GM12878 (cell line): ENCODE measurements at regions not wholly inside any gene's neighbourhood (a gene's known extent, or its start where the extent isn't known, plus 50 kb on each side); places are given as distances from the start of the nearest gene placed in this dataset.

Experiments
- FOXM1 ChIP-seq: IDR thresholded peaks from 2 replicates; pipeline ENCODE4 v1.6.1; 2012; ENCODE audit warnings: low read depth, mild to moderate bottlenecking, inconsistent platforms, low read length, moderate library complexity
- HDAC6 ChIP-seq: fragments of 200-600 bp; sonication (generic); IDR thresholded peaks from one replicate; pipeline ENCODE4 v1.8.0; 2017; ENCODE audit warnings: antibody characterized with exemption; ENCODE audit not compliant: unreplicated experiment
- KAT2A ChIP-seq: conservative IDR thresholded peaks from 2 replicates; pipeline ENCODE4 v1.6.1; 2011; ENCODE audit warnings: low read depth, low read length; ENCODE audit not compliant: control insufficient read depth
- POLR2A ChIP-seq: IDR thresholded peaks from 2 replicates; pipeline ENCODE4 v1.6.1; 2011; ENCODE audit warnings: low read depth, mild to moderate bottlenecking, low read length
- TF ChIP-seq, protein P1 (sequence below): IDR thresholded peaks from 2 replicates; pipeline ENCODE4 v1.6.1; 2011; ENCODE audit warnings: mild to moderate bottlenecking, low read depth, low read length, moderate library complexity; ENCODE audit not compliant: insufficient replicate concordance
- TF ChIP-seq, protein P2 (sequence below), 3 experiments: IDR thresholded peaks in 2 of 3; conservative IDR thresholded peaks in 1 of 3; 2 replicates each; pipeline ENCODE4 v1.5.1; 2011; ENCODE audit warnings: low read depth in 3 of 3, low read length in 3 of 3, mild to moderate bottlenecking in 3 of 3, control low read depth in 2 of 3, moderate library complexity in 2 of 3, inconsistent platforms in 1 of 3, mixed read lengths in 1 of 3; ENCODE audit not compliant: control insufficient read depth in 2 of 3, insufficient read depth in 1 of 3; ENCODE audit errors: extremely low read depth in 1 of 3
- TF ChIP-seq, protein P3 (sequence below): IDR thresholded peaks from 2 replicates; pipeline ENCODE4 v1.6.1; 2011; ENCODE audit warnings: low read depth, low read length, improper control_type of control experiment, borderline replicate concordance

DNA sequence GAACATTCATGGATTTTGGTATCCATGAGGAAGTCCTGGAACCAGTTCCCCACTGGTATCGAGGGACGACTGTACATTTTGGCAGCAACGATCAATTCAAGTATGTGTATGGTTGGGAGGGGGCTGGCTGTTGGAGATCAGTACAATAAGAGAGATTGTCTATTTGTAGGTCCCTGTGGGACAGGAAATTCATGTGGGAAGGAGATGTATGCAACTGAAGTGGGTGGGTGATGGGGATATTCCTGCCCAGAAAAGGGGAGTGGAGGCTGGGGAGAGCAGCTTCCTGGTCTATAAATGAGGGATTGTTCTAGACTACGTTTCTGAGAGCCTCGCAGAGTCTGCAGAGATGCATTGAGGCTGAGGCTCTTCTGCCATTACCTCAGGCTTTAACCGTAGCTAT lies 140.2 kb upstream of the MAGI3 start:
- TF ChIP-seq, protein P1, sequence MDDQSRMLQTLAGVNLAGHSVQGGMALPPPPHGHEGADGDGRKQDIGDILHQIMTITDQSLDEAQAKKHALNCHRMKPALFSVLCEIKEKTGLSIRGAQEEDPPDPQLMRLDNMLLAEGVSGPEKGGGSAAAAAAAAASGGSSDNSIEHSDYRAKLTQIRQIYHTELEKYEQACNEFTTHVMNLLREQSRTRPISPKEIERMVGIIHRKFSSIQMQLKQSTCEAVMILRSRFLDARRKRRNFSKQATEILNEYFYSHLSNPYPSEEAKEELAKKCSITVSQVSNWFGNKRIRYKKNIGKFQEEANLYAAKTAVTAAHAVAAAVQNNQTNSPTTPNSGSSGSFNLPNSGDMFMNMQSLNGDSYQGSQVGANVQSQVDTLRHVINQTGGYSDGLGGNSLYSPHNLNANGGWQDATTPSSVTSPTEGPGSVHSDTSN, result no peak
- TF ChIP-seq, protein P2, sequence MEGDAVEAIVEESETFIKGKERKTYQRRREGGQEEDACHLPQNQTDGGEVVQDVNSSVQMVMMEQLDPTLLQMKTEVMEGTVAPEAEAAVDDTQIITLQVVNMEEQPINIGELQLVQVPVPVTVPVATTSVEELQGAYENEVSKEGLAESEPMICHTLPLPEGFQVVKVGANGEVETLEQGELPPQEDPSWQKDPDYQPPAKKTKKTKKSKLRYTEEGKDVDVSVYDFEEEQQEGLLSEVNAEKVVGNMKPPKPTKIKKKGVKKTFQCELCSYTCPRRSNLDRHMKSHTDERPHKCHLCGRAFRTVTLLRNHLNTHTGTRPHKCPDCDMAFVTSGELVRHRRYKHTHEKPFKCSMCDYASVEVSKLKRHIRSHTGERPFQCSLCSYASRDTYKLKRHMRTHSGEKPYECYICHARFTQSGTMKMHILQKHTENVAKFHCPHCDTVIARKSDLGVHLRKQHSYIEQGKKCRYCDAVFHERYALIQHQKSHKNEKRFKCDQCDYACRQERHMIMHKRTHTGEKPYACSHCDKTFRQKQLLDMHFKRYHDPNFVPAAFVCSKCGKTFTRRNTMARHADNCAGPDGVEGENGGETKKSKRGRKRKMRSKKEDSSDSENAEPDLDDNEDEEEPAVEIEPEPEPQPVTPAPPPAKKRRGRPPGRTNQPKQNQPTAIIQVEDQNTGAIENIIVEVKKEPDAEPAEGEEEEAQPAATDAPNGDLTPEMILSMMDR (IDR thresholded peaks at IDR 0.05 in 2 of 3, conservative IDR thresholded peaks at IDR 0.05 in 1 of 3; ENCODE audit: control insufficient read depth in 2 of 3, extremely low read depth in 1 of 3, insufficient read depth in 1 of 3, low read depth in 3 of 3, low read length in 3 of 3), result no peak
- TF ChIP-seq HDAC6 (no peak), FOXM1 (no peak), POLR2A (no peak), KAT2A (no peak)
- TF ChIP-seq, protein P3, sequence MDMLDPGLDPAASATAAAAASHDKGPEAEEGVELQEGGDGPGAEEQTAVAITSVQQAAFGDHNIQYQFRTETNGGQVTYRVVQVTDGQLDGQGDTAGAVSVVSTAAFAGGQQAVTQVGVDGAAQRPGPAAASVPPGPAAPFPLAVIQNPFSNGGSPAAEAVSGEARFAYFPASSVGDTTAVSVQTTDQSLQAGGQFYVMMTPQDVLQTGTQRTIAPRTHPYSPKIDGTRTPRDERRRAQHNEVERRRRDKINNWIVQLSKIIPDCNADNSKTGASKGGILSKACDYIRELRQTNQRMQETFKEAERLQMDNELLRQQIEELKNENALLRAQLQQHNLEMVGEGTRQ, result no peak
